K562 (cell line): ENCODE measurements at regions not wholly inside any gene's neighbourhood (a gene's known extent, or its start where the extent isn't known, plus 50 kb on each side); places are given as distances from the start of the nearest gene placed in this dataset.

Experiments
- HCFC1 ChIP-seq: IDR thresholded peaks from 2 replicates; pipeline ENCODE4 v1.6.1; 2012; ENCODE audit warnings: low read depth, low read length, improper control_type of control experiment
- NR2C2 ChIP-seq, 2 experiments: fragments of 200-800 bp in 1 of 2; sonication (Bioruptor generic) in 1 of 2; sonication (generic) in 1 of 2; formaldehyde crosslinking in 1 of 2; IDR thresholded peaks; 2 replicates each; pipeline versions ENCODE4 v1.6.1 to v1.8.0; 2016 to 2022; ENCODE audit warnings: mild to moderate bottlenecking in 1 of 2, missing compliant biosample characterization in 1 of 2, missing genetic modification characterization in 1 of 2, missing genetic modification reagents in 1 of 2

DNA sequence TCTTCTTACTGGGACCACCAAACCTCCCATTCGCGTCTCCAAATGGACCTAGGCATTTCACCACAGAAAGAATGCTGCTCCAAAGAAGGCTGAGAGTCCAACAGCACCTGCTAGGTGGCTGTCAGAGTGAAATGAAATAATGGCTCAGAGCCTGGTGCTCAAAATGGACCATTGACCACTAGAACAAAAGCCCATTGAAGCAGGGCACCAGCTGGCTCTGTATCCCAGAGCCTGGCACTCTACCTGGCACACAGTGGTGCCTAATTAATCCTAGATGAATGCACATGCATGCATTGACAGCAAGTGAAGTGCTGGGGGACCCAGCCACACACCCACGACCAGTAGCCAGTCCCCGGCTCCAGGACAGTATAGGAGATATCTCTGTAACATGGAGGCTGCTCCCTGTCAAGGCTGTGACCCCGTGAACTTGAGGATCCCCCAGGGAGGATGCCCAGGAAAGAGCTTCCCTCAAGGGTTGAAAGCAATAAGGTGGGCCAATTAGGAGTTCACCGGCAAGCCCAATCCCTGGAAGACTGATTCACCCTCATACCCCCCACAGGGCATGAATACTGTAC, 261.3 kb downstream of the TNS1 start:
- TF ChIP-seq HCFC1 (no peak), NR2C2 (CRISPR knock-in tag; IDR thresholded peaks at IDR 0.05) (no peak), NR2C2 (tag; IDR thresholded peaks at IDR 0.05) (no peak)
